Fibroblast of pulmonary artery (primary cell): ENCODE measurements at regions not wholly inside any gene's neighbourhood (a gene's known extent, or its start where the extent isn't known, plus 50 kb on each side); places are given as distances from the start of the nearest gene placed in this dataset.
"Not testable (repeated sequence)": the region's sequence is repeated elsewhere in the genome, so short reads cannot be mapped to it uniquely, and the experiment has no call there.

Experiments
- DNase-seq: peaks from one replicate; pipeline ENCODE4 v3.0.0-alpha.2; 2010; ENCODE audit warnings: low read depth
- H3K4me3 ChIP-seq: replicated peaks from 2 replicates; pipeline ENCODE4 v1.5.1; 2011; ENCODE audit warnings: low read depth, mild to moderate bottlenecking, control low read depth, low read length, moderate library complexity
- TF ChIP-seq, protein P1 (sequence below): IDR thresholded peaks from 2 replicates; pipeline ENCODE4 v1.5.1; 2011; ENCODE audit warnings: mild to moderate bottlenecking, control low read depth, low read length, inconsistent platforms; ENCODE audit errors: missing control alignments

DNA sequence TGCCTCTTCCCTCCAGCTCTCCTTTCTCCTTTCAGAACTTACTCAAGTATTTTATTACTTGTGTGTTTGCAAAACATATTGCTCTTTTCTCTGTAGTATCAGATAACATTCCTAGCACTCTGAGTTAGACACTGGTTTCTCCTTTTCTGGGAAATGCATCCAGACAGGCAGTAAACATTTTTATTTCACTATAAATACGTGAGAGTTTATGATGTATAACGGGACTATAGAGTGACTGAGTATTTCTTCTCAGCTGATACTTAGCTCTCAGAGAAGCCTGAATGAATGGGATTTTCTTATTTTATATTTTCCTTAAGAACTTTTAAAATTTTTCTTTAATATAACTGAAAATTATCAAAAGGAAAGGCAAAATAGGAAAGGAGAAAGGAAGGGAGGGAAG lies 211.2 kb upstream of the EDNRB start:
- no peak for DNase-seq
- no peak overlapping the region for H3K4me3 ChIP-seq
- TF ChIP-seq, protein P1, sequence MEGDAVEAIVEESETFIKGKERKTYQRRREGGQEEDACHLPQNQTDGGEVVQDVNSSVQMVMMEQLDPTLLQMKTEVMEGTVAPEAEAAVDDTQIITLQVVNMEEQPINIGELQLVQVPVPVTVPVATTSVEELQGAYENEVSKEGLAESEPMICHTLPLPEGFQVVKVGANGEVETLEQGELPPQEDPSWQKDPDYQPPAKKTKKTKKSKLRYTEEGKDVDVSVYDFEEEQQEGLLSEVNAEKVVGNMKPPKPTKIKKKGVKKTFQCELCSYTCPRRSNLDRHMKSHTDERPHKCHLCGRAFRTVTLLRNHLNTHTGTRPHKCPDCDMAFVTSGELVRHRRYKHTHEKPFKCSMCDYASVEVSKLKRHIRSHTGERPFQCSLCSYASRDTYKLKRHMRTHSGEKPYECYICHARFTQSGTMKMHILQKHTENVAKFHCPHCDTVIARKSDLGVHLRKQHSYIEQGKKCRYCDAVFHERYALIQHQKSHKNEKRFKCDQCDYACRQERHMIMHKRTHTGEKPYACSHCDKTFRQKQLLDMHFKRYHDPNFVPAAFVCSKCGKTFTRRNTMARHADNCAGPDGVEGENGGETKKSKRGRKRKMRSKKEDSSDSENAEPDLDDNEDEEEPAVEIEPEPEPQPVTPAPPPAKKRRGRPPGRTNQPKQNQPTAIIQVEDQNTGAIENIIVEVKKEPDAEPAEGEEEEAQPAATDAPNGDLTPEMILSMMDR, result no peak

GRCh38 chr13:78129359-78129758 lies 210.7 kb upstream of the EDNRB start:
- DNase-seq, result no peak
- TF ChIP-seq, protein P1, result no peak
- no peak overlapping the region for H3K4me3 ChIP-seq

- TF ChIP-seq, protein P1, result peak; percentile 86
- DNase-seq, result peak; percentile 88
- H3K4me3 ChIP-seq, result no peak overlapping the region
Observed at GRCh38 chr13:78121459-78122348, 203.1 kb upstream of the EDNRB start.

- TF ChIP-seq, protein P1, result no peak
- H3K4me3 ChIP-seq, result no peak overlapping the region
- no peak for DNase-seq
Observed at GRCh38 chr13:78121001-78121400, 202.4 kb upstream of the EDNRB start.

- not testable (repeated sequence) for H3K4me3 ChIP-seq, DNase-seq
Observed at GRCh38 chr13:78120144-78120543, 201.5 kb upstream of the EDNRB start.

DNA sequence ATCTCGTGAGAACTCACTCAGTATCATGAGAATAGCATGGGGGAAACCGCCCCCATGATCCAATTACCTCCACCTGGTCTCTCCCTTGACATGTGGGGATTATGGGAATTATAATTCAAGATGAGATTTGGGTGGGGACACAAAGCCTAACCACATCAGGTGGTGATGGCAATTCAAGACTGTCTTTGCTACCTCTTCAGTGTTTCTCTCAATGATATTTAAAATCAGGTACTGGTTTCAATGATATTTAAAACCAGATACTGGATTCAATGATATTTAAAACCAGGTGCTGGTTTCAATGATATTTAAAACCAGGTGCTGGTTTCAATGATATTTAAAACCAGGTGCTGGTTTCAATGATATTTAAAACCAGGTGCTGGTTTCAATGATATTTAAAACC lies 198.4 kb upstream of the EDNRB start:
- H3K4me3 ChIP-seq, DNase-seq: not testable (repeated sequence)

GRCh38 chr13:78105656-78106055 lies 187.0 kb upstream of the EDNRB start:
- TF ChIP-seq, protein P1, result no peak
- H3K4me3 ChIP-seq, result no peak overlapping the region
- DNase-seq, result no peak

- DNase-seq, result no peak
- H3K4me3 ChIP-seq, result no peak overlapping the region
- TF ChIP-seq, protein P1, result no peak
Observed at GRCh38 chr13:78103936-78104335, 185.3 kb upstream of the EDNRB start.
